Endothelial cell (in vitro differentiated cells): ENCODE measurements at regions not wholly inside any gene's neighbourhood (a gene's known extent, or its start where the extent isn't known, plus 50 kb on each side); places are given as distances from the start of the nearest gene placed in this dataset.

Experiments
- DNase-seq: peaks from one replicate; pipeline ENCODE4 v3.0.0; 2021; ENCODE audit warnings: low spot score
- H3K27ac Mint-ChIP-seq: one replicate; pipeline ENCODE4 v1.8.0; 2021; ENCODE audit warnings: mixed read lengths, inconsistent platforms; ENCODE audit not compliant: unreplicated experiment
- H3K27me3 Mint-ChIP-seq: one replicate; pipeline ENCODE4 v1.8.0; 2021; ENCODE audit warnings: mild to moderate bottlenecking, moderate library complexity, mixed read lengths, inconsistent platforms; ENCODE audit not compliant: unreplicated experiment
- H3K36me3 Mint-ChIP-seq: one replicate; pipeline ENCODE4 v1.8.0; 2021; ENCODE audit warnings: mild to moderate bottlenecking, low read depth, mixed read lengths, inconsistent platforms; ENCODE audit not compliant: unreplicated experiment
- H3K4me1 Mint-ChIP-seq: one replicate; pipeline ENCODE4 v1.8.0; 2021; ENCODE audit warnings: mild to moderate bottlenecking, mixed read lengths, inconsistent platforms; ENCODE audit not compliant: unreplicated experiment
- H3K4me3 Mint-ChIP-seq: one replicate; pipeline ENCODE4 v1.8.0; 2021; ENCODE audit warnings: mild to moderate bottlenecking, mixed read lengths, inconsistent platforms; ENCODE audit not compliant: unreplicated experiment
- H3K9me3 Mint-ChIP-seq: one replicate; pipeline ENCODE4 v1.8.0; 2021; ENCODE audit warnings: mixed read lengths, inconsistent platforms; ENCODE audit not compliant: unreplicated experiment
- TF ChIP-seq, protein P1 (sequence below): fragments of 200-600 bp; sonication (generic); IDR thresholded peaks from one replicate; pipeline ENCODE4 v1.5.0; 2021; ENCODE audit warnings: antibody characterized with exemption; ENCODE audit not compliant: unreplicated experiment

DNA sequence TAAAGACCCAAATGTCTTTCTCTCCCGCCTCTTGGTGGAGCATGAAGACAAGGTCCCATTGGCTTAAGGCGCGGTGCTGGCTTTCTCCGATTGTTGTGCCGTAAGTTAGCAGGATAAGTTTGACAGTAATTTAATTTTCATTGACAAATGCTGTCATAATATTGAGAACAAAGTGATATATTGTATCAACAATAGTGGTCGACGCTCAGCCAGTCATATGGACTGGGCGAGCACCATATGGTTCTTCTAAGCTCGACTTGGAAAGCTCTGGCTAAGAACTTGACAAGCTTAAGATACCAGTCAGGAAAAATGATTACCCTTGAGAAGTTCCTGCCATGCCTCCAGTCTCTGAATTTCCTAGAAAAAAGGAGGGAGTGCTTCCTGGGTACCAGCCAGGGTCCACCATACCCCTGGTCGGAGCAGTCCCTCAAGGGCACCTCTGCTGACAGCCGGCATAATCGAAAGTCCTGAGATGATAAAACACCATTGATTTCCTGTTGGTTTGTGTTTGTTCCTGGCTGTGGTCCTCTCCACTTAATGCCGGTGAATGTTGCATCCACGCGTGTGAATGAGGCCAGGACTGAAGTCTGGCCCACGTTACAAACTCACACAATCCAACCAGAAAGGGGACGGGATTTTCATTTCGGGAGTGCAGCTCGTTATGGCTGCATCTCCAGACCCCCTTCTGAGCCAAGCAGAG, 262.1 kb downstream of the ZNF536 start:
- Mint-ChIP-seq H3K27ac (no peak overlapping the region), H3K27me3 (peaks cover 3% of the 10 kb centered on the region), H3K36me3 (no peaks in the 10 kb centered on the region), H3K4me3 (no peak overlapping the region), H3K4me1 (no peaks in the 10 kb centered on the region), H3K9me3 (no peaks in the 10 kb centered on the region)
- no peak for DNase-seq
- TF ChIP-seq, protein P1, sequence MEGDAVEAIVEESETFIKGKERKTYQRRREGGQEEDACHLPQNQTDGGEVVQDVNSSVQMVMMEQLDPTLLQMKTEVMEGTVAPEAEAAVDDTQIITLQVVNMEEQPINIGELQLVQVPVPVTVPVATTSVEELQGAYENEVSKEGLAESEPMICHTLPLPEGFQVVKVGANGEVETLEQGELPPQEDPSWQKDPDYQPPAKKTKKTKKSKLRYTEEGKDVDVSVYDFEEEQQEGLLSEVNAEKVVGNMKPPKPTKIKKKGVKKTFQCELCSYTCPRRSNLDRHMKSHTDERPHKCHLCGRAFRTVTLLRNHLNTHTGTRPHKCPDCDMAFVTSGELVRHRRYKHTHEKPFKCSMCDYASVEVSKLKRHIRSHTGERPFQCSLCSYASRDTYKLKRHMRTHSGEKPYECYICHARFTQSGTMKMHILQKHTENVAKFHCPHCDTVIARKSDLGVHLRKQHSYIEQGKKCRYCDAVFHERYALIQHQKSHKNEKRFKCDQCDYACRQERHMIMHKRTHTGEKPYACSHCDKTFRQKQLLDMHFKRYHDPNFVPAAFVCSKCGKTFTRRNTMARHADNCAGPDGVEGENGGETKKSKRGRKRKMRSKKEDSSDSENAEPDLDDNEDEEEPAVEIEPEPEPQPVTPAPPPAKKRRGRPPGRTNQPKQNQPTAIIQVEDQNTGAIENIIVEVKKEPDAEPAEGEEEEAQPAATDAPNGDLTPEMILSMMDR = no peak

DNA sequence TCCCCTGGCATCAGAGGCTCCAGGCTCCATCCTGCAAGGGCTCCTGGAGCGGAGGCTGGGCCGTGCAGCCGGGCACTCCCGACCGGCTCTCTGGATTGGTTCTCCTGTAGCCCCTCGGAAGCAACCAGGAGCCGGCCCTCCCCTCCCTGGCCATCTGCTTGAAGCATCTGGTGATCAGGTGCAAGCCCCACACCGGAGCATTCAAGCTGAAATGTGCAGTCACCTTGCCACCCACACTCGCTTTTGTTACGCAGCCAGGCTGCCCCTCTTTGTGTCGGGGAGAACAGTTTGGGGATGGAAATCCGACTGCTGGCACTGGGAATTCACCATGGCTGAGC, 258.8 kb downstream of the ZNF536 start:
- H3K9me3 Mint-ChIP-seq = no peaks in the 10 kb centered on the region
- H3K4me1 Mint-ChIP-seq = no peaks in the 10 kb centered on the region
- DNase-seq = no peak
- peaks cover 3% of the 10 kb centered on the region for H3K27me3 Mint-ChIP-seq
- H3K36me3 Mint-ChIP-seq = no peaks in the 10 kb centered on the region
- no peak overlapping the region for H3K27ac Mint-ChIP-seq
- TF ChIP-seq, protein P1 = no peak
- H3K4me3 Mint-ChIP-seq = no peak overlapping the region

DNA sequence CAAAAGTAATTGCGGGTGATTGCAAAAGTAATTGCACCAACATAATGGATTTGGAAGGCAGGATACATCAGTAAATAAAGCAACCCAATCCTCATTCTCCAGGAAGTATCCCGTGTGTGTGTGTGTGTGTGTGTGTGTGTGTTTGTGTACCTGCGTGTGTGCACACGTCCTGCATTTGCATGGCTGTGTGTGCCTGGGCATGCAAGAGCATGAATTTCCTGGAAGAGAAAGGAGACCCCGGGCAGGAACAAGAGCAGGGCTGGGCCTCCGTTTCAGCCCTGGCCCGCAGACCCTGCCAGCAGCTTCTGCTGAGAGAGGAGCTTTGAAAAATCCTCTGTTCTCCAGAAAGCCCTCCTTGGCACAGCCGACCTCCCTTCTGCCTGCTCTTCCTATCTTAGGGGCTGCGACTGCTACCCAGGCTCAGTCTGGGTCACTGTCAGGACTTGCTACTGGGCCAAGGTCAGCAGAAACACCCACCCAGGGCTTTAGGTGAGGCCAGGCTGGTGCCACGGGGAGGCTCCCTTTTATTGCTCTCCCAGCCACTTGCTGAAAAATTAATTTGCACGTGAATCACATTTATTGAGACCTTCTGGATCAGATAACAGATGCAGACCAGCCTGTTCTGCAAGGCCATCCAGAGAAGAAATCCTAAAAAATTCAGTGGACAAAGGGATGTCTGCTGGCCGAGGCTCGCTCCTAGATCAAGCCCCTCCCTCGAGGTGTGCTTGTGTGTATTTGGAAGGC, 258.3 kb downstream of the ZNF536 start:
- Mint-ChIP-seq H3K36me3 (no peaks in the 10 kb centered on the region), H3K4me3 (no peak overlapping the region), H3K4me1 (no peaks in the 10 kb centered on the region), H3K27ac (no peak overlapping the region), H3K9me3 (no peaks in the 10 kb centered on the region), H3K27me3 (peaks cover 3% of the 10 kb centered on the region)
- no peak for DNase-seq
- TF ChIP-seq, protein P1 = no peak

DNA sequence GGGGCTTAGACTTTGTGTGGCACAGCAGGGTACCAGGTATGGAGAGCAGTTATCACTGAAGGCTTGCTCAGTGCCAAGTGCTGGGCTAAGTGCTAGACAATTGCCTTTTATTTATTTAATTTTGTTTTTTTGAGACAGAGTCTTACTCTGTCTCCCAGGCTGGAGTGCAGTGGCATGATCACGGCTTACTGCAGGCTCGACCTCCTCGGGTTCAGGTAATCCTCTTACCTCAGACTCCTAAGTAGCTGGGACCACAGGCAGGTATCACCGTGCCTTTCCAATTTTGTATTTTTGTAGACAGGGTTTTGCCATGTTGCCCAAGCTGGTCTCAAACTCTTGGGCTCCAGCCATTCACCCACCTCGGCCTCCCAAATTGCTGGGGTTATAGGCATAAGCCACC, 256.9 kb downstream of the ZNF536 start:
- Mint-ChIP-seq H3K27ac (no peak overlapping the region), H3K9me3 (no peaks in the 10 kb centered on the region), H3K4me1 (no peaks in the 10 kb centered on the region), H3K36me3 (no peaks in the 10 kb centered on the region), H3K4me3 (no peak overlapping the region), H3K27me3 (peaks cover 3% of the 10 kb centered on the region)
- TF ChIP-seq, protein P1 = no peak
- DNase-seq = no peak

DNA sequence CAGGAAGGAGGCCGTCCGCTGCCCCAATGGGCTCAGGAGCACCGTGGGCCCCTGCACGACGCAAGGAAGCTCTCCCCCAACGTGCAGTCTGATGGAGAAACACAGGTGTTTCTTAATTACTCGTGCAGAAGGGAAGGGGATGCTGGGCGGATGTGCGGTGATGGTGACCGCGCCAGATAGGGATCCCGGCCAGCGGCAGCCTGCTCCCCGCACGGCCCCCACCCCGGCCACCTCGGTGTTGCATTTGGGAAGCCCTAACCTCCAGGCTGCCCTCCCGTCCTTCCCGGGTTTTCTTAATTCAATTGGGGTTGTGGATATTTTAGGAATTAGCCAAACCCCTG, 254.4 kb downstream of the ZNF536 start:
- H3K9me3 Mint-ChIP-seq = no peaks in the 10 kb centered on the region
- no peaks in the 10 kb centered on the region for H3K27me3 Mint-ChIP-seq
- H3K4me1 Mint-ChIP-seq = no peaks in the 10 kb centered on the region
- TF ChIP-seq, protein P1 = no peak
- no peaks in the 10 kb centered on the region for H3K36me3 Mint-ChIP-seq
- H3K4me3 Mint-ChIP-seq = no peak overlapping the region
- no peak for DNase-seq
- H3K27ac Mint-ChIP-seq = no peak overlapping the region
